ENCODE measurements at regions not wholly inside any gene's neighbourhood (a gene's known extent, or its start where the extent isn't known, plus 50 kb on each side); places are given as distances from the start of the nearest gene placed in this dataset.

DNA sequence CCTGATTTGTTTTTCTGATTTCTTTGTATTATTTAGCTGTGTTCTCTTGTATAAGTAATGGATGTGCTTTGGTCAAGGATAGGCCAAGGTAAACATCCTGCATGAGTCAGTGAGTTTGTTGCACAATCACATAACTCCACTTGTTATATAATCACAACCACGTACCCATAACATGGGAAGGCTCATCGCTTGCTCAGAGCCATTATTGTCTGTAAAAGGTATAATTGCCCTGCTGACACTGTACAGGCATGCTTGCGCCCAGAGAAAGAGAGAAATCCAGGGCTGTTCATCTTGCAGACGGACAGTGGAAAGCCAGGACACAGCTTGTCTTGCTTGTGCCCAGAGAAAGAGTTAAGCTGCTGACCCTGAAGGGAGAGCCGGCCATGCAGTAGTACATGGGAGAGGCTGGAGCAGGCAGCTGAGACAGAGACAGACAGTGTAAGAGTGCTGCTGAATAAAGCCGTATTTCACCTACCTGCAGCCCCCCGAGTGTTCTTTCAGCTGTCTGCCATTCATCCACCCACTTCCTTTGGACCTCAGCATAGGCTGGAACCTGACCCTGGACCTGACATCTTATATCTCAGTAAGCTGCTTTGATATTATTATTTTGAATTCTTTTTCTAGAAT lies 174.7 kb upstream of the DAAM1 start (continued):
- TF ChIP-seq, protein P1, sequence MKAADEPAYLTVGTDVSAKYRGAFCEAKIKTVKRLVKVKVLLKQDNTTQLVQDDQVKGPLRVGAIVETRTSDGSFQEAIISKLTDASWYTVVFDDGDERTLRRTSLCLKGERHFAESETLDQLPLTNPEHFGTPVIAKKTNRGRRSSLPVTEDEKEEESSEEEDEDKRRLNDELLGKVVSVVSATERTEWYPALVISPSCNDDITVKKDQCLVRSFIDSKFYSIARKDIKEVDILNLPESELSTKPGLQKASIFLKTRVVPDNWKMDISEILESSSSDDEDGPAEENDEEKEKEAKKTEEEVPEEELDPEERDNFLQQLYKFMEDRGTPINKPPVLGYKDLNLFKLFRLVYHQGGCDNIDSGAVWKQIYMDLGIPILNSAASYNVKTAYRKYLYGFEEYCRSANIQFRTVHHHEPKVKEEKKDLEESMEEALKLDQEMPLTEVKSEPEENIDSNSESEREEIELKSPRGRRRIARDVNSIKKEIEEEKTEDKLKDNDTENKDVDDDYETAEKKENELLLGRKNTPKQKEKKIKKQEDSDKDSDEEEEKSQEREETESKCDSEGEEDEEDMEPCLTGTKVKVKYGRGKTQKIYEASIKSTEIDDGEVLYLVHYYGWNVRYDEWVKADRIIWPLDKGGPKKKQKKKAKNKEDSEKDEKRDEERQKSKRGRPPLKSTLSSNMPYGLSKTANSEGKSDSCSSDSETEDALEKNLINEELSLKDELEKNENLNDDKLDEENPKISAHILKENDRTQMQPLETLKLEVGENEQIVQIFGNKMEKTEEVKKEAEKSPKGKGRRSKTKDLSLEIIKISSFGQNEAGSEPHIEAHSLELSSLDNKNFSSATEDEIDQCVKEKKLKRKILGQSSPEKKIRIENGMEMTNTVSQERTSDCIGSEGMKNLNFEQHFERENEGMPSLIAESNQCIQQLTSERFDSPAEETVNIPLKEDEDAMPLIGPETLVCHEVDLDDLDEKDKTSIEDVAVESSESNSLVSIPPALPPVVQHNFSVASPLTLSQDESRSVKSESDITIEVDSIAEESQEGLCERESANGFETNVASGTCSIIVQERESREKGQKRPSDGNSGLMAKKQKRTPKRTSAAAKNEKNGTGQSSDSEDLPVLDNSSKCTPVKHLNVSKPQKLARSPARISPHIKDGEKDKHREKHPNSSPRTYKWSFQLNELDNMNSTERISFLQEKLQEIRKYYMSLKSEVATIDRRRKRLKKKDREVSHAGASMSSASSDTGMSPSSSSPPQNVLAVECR (CRISPR knock-in tag; IDR thresholded peaks at IDR 0.05; ENCODE audit: borderline replicate concordance): no peak
- no peak for TF ChIP-seq ZBTB3 (CRISPR knock-in tag; IDR thresholded peaks at IDR 0.05; ENCODE audit: borderline replicate concordance, low read depth)
- TF ChIP-seq ZNF782 (CRISPR knock-in tag; IDR thresholded peaks at IDR 0.05; ENCODE audit: borderline replicate concordance): no peak
- TF ChIP-seq ETV5 (CRISPR knock-in tag; IDR thresholded peaks at IDR 0.05; ENCODE audit: borderline replicate concordance): peak; percentile 95
- TF ChIP-seq MEIS2 (CRISPR knock-in tag; IDR thresholded peaks at IDR 0.05): no peak
- TF ChIP-seq, protein P2, sequence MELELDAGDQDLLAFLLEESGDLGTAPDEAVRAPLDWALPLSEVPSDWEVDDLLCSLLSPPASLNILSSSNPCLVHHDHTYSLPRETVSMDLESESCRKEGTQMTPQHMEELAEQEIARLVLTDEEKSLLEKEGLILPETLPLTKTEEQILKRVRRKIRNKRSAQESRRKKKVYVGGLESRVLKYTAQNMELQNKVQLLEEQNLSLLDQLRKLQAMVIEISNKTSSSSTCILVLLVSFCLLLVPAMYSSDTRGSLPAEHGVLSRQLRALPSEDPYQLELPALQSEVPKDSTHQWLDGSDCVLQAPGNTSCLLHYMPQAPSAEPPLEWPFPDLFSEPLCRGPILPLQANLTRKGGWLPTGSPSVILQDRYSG (CRISPR knock-in tag; IDR thresholded peaks at IDR 0.05): no peak
- TF ChIP-seq HMGA1 (CRISPR knock-in tag; conservative IDR thresholded peaks at IDR 0.05): no peak
- TF ChIP-seq AGO2 (optimal IDR thresholded peaks at IDR 0.05; ENCODE audit: low read depth, low read length): no peak
- no peak for TF ChIP-seq ZNF672 (CRISPR knock-in tag; IDR thresholded peaks at IDR 0.05)
- peak; percentile 95 for TF ChIP-seq JUNB (CRISPR knock-in tag; IDR thresholded peaks at IDR 0.05; ENCODE audit: borderline replicate concordance)
- no peak for TF ChIP-seq SIN3B (IDR thresholded peaks at IDR 0.05; ENCODE audit: low read length)
- no peak for TF ChIP-seq NFYB (CRISPR knock-in tag; IDR thresholded peaks at IDR 0.05)
- peak; percentile 42; the same call in 1 of the 2 replicates for TF ChIP-seq ZNF317 (CRISPR knock-in tag; IDR thresholded peaks at IDR 0.05)
- no peak for TF ChIP-seq ZNF3 (CRISPR knock-in tag; IDR thresholded peaks at IDR 0.05)
- no peak for TF ChIP-seq NR1H2 (CRISPR knock-in tag; IDR thresholded peaks at IDR 0.05; ENCODE audit: borderline replicate concordance, low read depth)
- TF ChIP-seq ZNF616 (CRISPR knock-in tag; IDR thresholded peaks at IDR 0.05; ENCODE audit: low read depth): no peak
- no peak for TF ChIP-seq ZSCAN30 (CRISPR knock-in tag; IDR thresholded peaks at IDR 0.05)
- TF ChIP-seq GPN1 (CRISPR knock-in tag; IDR thresholded peaks at IDR 0.05; ENCODE audit: borderline replicate concordance): no peak
- TF ChIP-seq, protein P3, sequence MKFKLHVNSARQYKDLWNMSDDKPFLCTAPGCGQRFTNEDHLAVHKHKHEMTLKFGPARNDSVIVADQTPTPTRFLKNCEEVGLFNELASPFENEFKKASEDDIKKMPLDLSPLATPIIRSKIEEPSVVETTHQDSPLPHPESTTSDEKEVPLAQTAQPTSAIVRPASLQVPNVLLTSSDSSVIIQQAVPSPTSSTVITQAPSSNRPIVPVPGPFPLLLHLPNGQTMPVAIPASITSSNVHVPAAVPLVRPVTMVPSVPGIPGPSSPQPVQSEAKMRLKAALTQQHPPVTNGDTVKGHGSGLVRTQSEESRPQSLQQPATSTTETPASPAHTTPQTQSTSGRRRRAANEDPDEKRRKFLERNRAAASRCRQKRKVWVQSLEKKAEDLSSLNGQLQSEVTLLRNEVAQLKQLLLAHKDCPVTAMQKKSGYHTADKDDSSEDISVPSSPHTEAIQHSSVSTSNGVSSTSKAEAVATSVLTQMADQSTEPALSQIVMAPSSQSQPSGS (CRISPR knock-in tag; IDR thresholded peaks at IDR 0.05): peak; percentile 57; the same call in 1 of the 2 replicates
- peak; percentile 88; the same call in 1 of the 2 replicates for TF ChIP-seq FOXK1 (CRISPR knock-in tag; IDR thresholded peaks at IDR 0.05; ENCODE audit: borderline replicate concordance, low read depth)
- TF ChIP-seq, protein P4, sequence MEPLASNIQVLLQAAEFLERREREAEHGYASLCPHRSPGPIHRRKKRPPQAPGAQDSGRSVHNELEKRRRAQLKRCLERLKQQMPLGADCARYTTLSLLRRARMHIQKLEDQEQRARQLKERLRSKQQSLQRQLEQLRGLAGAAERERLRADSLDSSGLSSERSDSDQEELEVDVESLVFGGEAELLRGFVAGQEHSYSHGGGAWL (CRISPR knock-in tag; IDR thresholded peaks at IDR 0.05): no peak

All from HepG2 (cell line).